Ureter (tissue), 1 donor: ENCODE measurements at regions not wholly inside any gene's neighbourhood (a gene's known extent, or its start where the extent isn't known, plus 50 kb on each side); places are given as distances from the start of the nearest gene placed in this dataset.

Source experiments
- DNase-seq: peaks from one replicate; pipeline ENCODE4 v3.0.0-alpha.2; 2020; ENCODE audit warnings: low spot score
- donor health status: DM: yes; HTN: yes; CAD: no.

GRCh38 chr22:49586873-49587272 is 240.8 kb downstream of the BRD1 start:
- DNase-seq = no peak

GRCh38 chr22:49586244-49586748 is 241.4 kb downstream of the BRD1 start:
- DNase-seq = no peak

- no peak for DNase-seq
These were observed 242.0 kb downstream of the BRD1 start for GRCh38 chr22:49585461-49586243.

GRCh38 chr22:49583886-49584505 is 243.7 kb downstream of the BRD1 start:
- DNase-seq = no peak

- DNase-seq = no peak
These were observed 244.3 kb downstream of the BRD1 start for GRCh38 chr22:49583341-49583740.

GRCh38 chr22:49582678-49583077 is 245.0 kb downstream of the BRD1 start:
- DNase-seq = no peak

GRCh38 chr22:49582181-49582580 is 245.5 kb downstream of the BRD1 start:
- DNase-seq = no peak

- no peak for DNase-seq
These were observed 247.6 kb downstream of the BRD1 start for GRCh38 chr22:49580024-49580423.

- no peak for DNase-seq
These were observed 250.3 kb downstream of the BRD1 start for GRCh38 chr22:49577168-49578060.

- DNase-seq = peak; percentile 36
These were observed 251.2 kb downstream of the BRD1 start for GRCh38 chr22:49576241-49577141.

- peak; percentile 24 for DNase-seq
These were observed 252.0 kb downstream of the BRD1 start for GRCh38 chr22:49575703-49576081.

GRCh38 chr22:49574881-49575702 is 252.6 kb downstream of the BRD1 start:
- peak; percentile 38 for DNase-seq

GRCh38 chr22:49574205-49574880 is 253.3 kb downstream of the BRD1 start:
- peak; percentile 25 for DNase-seq

- DNase-seq = no peak
These were observed 254.4 kb downstream of the BRD1 start for GRCh38 chr22:49573109-49573765.

- peak; percentile 1 for DNase-seq
These were observed 256.3 kb downstream of the BRD1 start for GRCh38 chr22:49571326-49571725.

GRCh38 chr22:49570032-49570848 is 257.4 kb downstream of the BRD1 start:
- DNase-seq = peak; percentile 34

GRCh38 chr22:49569286-49570031 is 258.2 kb downstream of the BRD1 start:
- DNase-seq = peak; percentile 39
